Erythroblast (primary cell): ENCODE measurements at regions not wholly inside any gene's neighbourhood (a gene's known extent, or its start where the extent isn't known, plus 50 kb on each side); places are given as distances from the start of the nearest gene placed in this dataset.

Experiments
- GATA1 ChIP-seq: IDR thresholded peaks from 2 replicates; pipeline ENCODE4 v1.6.1; 2011; ENCODE audit warnings: low read depth, mild to moderate bottlenecking, control low read depth, low read length, moderate library complexity
- POLR2A ChIP-seq: IDR thresholded peaks from 2 replicates; pipeline ENCODE4 v1.6.1; 2011; ENCODE audit warnings: mild to moderate bottlenecking, low read length

- TF ChIP-seq POLR2A (no peak), GATA1 (no peak)
Observed at GRCh38 chr16:26546573-26546972, 520.2 kb upstream of the C16orf82 start.
